ENCODE measurements at regions not wholly inside any gene's neighbourhood (a gene's known extent, or its start where the extent isn't known, plus 50 kb on each side); places are given as distances from the start of the nearest gene placed in this dataset.

GRCh38 chr1:199767700-199768099, 259.8 kb upstream of the NR5A2 start:
- no peak for DNase-seq

- DNase-seq, result no peak
Measured at GRCh38 chr1:199774433-199775089, 252.9 kb upstream of the NR5A2 start.

- DNase-seq, result no peak
Measured at GRCh38 chr1:199776768-199777497, 250.6 kb upstream of the NR5A2 start.

- no peak for DNase-seq
Measured at GRCh38 chr1:199778324-199778955, 249.1 kb upstream of the NR5A2 start.

GRCh38 chr1:199780091-199780490, 247.4 kb upstream of the NR5A2 start:
- no peak for DNase-seq

GRCh38 chr1:199780948-199781670, 246.4 kb upstream of the NR5A2 start:
- no peak for DNase-seq

GRCh38 chr1:199784138-199784895, 243.2 kb upstream of the NR5A2 start:
- no peak for DNase-seq

GRCh38 chr1:199786695-199787094, 240.8 kb upstream of the NR5A2 start:
- DNase-seq, result no peak

GRCh38 chr1:199789141-199789540, 238.4 kb upstream of the NR5A2 start:
- DNase-seq, result no peak

GRCh38 chr1:199791495-199791894, 236.0 kb upstream of the NR5A2 start:
- DNase-seq, result no peak

- no peak for DNase-seq
Measured at GRCh38 chr1:199792874-199793273, 234.6 kb upstream of the NR5A2 start.

GRCh38 chr1:199794105-199794863, 233.2 kb upstream of the NR5A2 start:
- DNase-seq, result no peak

GRCh38 chr1:199799116-199799515, 228.4 kb upstream of the NR5A2 start:
- DNase-seq, result no peak

- DNase-seq, result no peak
Measured at GRCh38 chr1:199804526-199804925, 223.0 kb upstream of the NR5A2 start.

GRCh38 chr1:199808110-199808870, 219.2 kb upstream of the NR5A2 start:
- DNase-seq, result no peak

- DNase-seq, result no peak
Measured at GRCh38 chr1:199809311-199809710, 218.2 kb upstream of the NR5A2 start.

GRCh38 chr1:199811163-199811562, 216.3 kb upstream of the NR5A2 start:
- no peak for DNase-seq

GRCh38 chr1:199813198-199813597, 214.3 kb upstream of the NR5A2 start:
- DNase-seq, result no peak

GRCh38 chr1:199815947-199816346, 211.6 kb upstream of the NR5A2 start:
- DNase-seq, result no peak

- no peak for DNase-seq
Measured at GRCh38 chr1:199817266-199817665, 210.2 kb upstream of the NR5A2 start.

Data from effector CD8-positive, alpha-beta T cell (primary cell).